CD4-positive, alpha-beta memory T cell (primary cell): ENCODE measurements at regions not wholly inside any gene's neighbourhood (a gene's known extent, or its start where the extent isn't known, plus 50 kb on each side); places are given as distances from the start of the nearest gene placed in this dataset.

ENCODE experiments used
- CTCF ChIA-PET: fragments of 350-600 bp; sonication (Branson Sonifier 250); formaldehyde crosslinking; loops from one replicate; lab custom pipeline; 2021; ENCODE audit warnings: inconsistent platforms; ENCODE audit not compliant: partially characterized antibody; lab: Charles Lee
- POLR2A ChIA-PET: fragments of 350-600 bp; sonication (Branson Sonifier 250); formaldehyde crosslinking; loops from one replicate; lab custom pipeline; 2021; ENCODE audit not compliant: partially characterized antibody; lab: Charles Lee
- DNase-seq, 5 donors: peaks; one replicate each; pipeline versions ENCODE4 v3.0.0 to v3.0.0-alpha.2; 2020 to 2022; ENCODE audit warnings: mixed read lengths in 1 of 5
- H3K27ac ChIP-seq: one replicate; pipeline ENCODE4 v1.7.0; 2013; ENCODE audit warnings: low read depth, low read length
- H3K27me3 ChIP-seq: 2 replicates; pipeline ENCODE4 v1.7.0; 2013; ENCODE audit warnings: mild to moderate bottlenecking, low read length, moderate library complexity; ENCODE audit not compliant: insufficient read depth
- H3K36me3 ChIP-seq: 2 replicates; pipeline ENCODE4 v1.7.0; 2013; ENCODE audit warnings: mild to moderate bottlenecking, low read length, moderate library complexity; ENCODE audit not compliant: insufficient read depth
- H3K4me1 ChIP-seq: 2 replicates; pipeline ENCODE4 v1.7.0; 2013; ENCODE audit warnings: mild to moderate bottlenecking, low read length, moderate library complexity; ENCODE audit not compliant: insufficient read depth
- H3K4me3 ChIP-seq, 2 donors: one replicate each; pipeline ENCODE4 v1.7.0; 2013; ENCODE audit warnings: low read length in 2 of 2, mild to moderate bottlenecking in 1 of 2
- H3K9me3 ChIP-seq, 2 donors: one replicate each; pipeline ENCODE4 v1.7.0; 2013; ENCODE audit warnings: low read length in 2 of 2, control low read depth in 1 of 2; ENCODE audit not compliant: control insufficient read depth in 1 of 2
- H3K27ac Mint-ChIP-seq, 7 donors: one replicate each; pipeline ENCODE4 v1.8.0; 2020 to 2021; ENCODE audit warnings: mixed read lengths in 7 of 7, mild to moderate bottlenecking in 6 of 7, inconsistent platforms in 3 of 7, moderate library complexity in 3 of 7
- H3K27me3 Mint-ChIP-seq, 2 donors: one replicate each; pipeline ENCODE4 v1.8.0; 2020 to 2021; ENCODE audit warnings: mixed read lengths in 2 of 2
- H3K36me3 Mint-ChIP-seq, 2 donors: one replicate each; pipeline ENCODE4 v1.8.0; 2020 to 2021; ENCODE audit warnings: mixed read lengths in 2 of 2, inconsistent platforms in 1 of 2, mild to moderate bottlenecking in 1 of 2
- H3K4me1 Mint-ChIP-seq, 4 donors: one replicate each; pipeline ENCODE4 v1.8.0; 2020 to 2021; ENCODE audit warnings: mixed read lengths in 4 of 4, mild to moderate bottlenecking in 1 of 4
- H3K4me3 Mint-ChIP-seq, 8 donors: one replicate each; pipeline ENCODE4 v1.8.0; 2020 to 2021; ENCODE audit warnings: mixed read lengths in 8 of 8, mild to moderate bottlenecking in 7 of 8, moderate library complexity in 6 of 8, inconsistent platforms in 3 of 8
- H3K9me3 Mint-ChIP-seq, 8 donors: one replicate each; pipeline ENCODE4 v1.8.0; 2020 to 2021; ENCODE audit warnings: mixed read lengths in 8 of 8, mild to moderate bottlenecking in 5 of 8, inconsistent platforms in 3 of 8, moderate library complexity in 1 of 8
- intact Hi-C: fragments of 100-400 bp; cut with micrococcal nuclease; formaldehyde crosslinking; loops from one replicate; pipeline ENCODE4 v1.15.1; 2023

- Mint-ChIP-seq H3K4me3 (no peak overlapping the region), H3K27ac (no peak overlapping the region), H3K36me3 (no peaks in the 10 kb centered on the region), H3K9me3 (no peaks in the 10 kb centered on the region), H3K27me3 (peaks cover 4 to 5% of the 10 kb centered on the region in 2 donors), H3K4me1 (no peaks in the 10 kb centered on the region)
- no peaks in the 10 kb centered on the region for H3K9me3 ChIP-seq
- intact Hi-C loops: no loop called here
- no peaks in the 10 kb centered on the region for H3K36me3 ChIP-seq
- no peak overlapping the region for H3K4me3 ChIP-seq
- no peak overlapping the region for H3K27ac ChIP-seq
- CTCF ChIA-PET: interaction anchor here (1.0 kb wide), 1 partner anchor 20 kb away, joined by 4 read pairs; no protein-coding TSS in a partner anchor
- no peak for DNase-seq
- POLR2A ChIA-PET: no interaction called here
- H3K4me1 ChIP-seq: no peaks in the 10 kb centered on the region
- no peaks in the 10 kb centered on the region for H3K27me3 ChIP-seq
Observed at GRCh38 chr3:178404961-178405360, 131.3 kb upstream of the KCNMB2 start.

DNA sequence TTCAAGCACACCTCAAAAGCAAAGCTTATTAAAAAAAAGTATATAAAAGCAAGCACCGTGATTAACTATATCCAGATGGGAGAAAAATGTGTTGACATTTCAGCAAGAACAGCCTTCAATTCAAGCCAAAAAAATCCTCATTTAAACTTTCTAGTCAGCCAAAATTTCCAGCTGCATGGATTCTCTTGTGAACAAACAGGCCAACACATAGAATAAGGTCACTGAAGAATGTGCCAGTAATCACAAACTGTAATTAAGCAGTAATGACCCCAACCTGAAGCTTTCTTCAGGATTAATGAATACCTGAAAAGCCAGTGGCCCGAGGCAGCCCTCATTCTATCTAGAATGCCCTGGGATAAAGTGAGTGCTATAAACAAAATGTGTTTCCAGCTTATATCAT lies 130.7 kb upstream of the KCNMB2 start:
- Mint-ChIP-seq H3K4me3 (no peak overlapping the region), H3K9me3 (no peaks in the 10 kb centered on the region), H3K27ac (no peak overlapping the region), H3K27me3 (peaks cover 4 to 7% of the 10 kb centered on the region in 2 donors), H3K4me1 (no peaks in the 10 kb centered on the region), H3K36me3 (no peaks in the 10 kb centered on the region)
- CTCF ChIA-PET: interaction anchor here (1.0 kb wide), 1 partner anchor 20 kb away, joined by 4 read pairs; no protein-coding TSS in a partner anchor
- H3K36me3 ChIP-seq: no peaks in the 10 kb centered on the region
- intact Hi-C loops: no loop called here
- H3K27me3 ChIP-seq: no peaks in the 10 kb centered on the region
- H3K9me3 ChIP-seq: no peaks in the 10 kb centered on the region
- POLR2A ChIA-PET: no interaction called here
- DNase-seq: no peak
- H3K4me3 ChIP-seq: no peak overlapping the region
- no peaks in the 10 kb centered on the region for H3K4me1 ChIP-seq
- H3K27ac ChIP-seq: no peak overlapping the region

GRCh38 chr3:178406206-178406605 lies 130.0 kb upstream of the KCNMB2 start:
- CTCF ChIA-PET: interaction anchor here (0.7 kb wide), 1 partner anchor 19 kb away, joined by 3 read pairs; no protein-coding TSS in a partner anchor

DNA sequence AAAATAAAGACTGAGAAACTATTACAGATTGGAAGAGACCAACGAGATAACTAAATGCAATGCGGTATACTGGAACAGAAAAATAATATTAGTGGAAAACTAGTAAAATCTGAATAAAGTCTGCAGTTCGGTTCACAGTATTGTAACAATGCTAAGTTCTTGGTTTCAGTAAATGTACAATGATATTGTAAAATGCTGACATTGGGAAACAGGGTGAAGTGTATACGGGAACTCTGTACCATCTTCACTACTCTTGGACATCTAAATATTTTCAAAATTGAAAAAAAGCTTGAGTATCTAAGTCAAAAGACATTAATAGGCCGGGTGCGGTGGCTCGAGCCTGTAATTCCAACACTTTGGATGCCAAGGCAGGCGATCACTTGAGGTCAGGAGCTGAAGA lies 120.9 kb upstream of the KCNMB2 start:
- CTCF ChIA-PET: no interaction called here

More at GRCh38 chr3:178406206-178406605, 130.0 kb upstream of the KCNMB2 start:
- no peak overlapping the region for H3K27ac ChIP-seq
- H3K4me3 Mint-ChIP-seq: no peak overlapping the region
- H3K36me3 Mint-ChIP-seq: no peaks in the 10 kb centered on the region
- no peak overlapping the region for H3K27ac Mint-ChIP-seq
- POLR2A ChIA-PET: no interaction called here
- no peaks in the 10 kb centered on the region for H3K4me1 ChIP-seq
- DNase-seq: no peak
- peaks cover 4 to 6% of the 10 kb centered on the region in 2 donors for H3K27me3 Mint-ChIP-seq
- no peaks in the 10 kb centered on the region for H3K9me3 ChIP-seq
- no peak overlapping the region for H3K4me3 ChIP-seq
- intact Hi-C loops: no loop called here
- no peaks in the 10 kb centered on the region for H3K4me1 Mint-ChIP-seq
- H3K9me3 Mint-ChIP-seq: no peaks in the 10 kb centered on the region
- H3K27me3 ChIP-seq: no peaks in the 10 kb centered on the region
- H3K36me3 ChIP-seq: no peaks in the 10 kb centered on the region

GRCh38 chr3:178417736-178418135 lies 118.5 kb upstream of the KCNMB2 start:
- intact Hi-C loops: no loop called here
- POLR2A ChIA-PET: no interaction called here

More for the DNA sequence above, 120.9 kb upstream of the KCNMB2 start:
- H3K9me3 Mint-ChIP-seq: no peaks in the 10 kb centered on the region
- peaks cover 0 to 6% (median 0%) of the 10 kb centered on the region in 4 donors for H3K4me1 Mint-ChIP-seq
- H3K27ac Mint-ChIP-seq: no peak overlapping the region
- intact Hi-C loops: no loop called here
- DNase-seq: no peak
- POLR2A ChIA-PET: no interaction called here
- Histone ChIP-seq H3K9me3 (no peaks in the 10 kb centered on the region), H3K4me1 (no peaks in the 10 kb centered on the region), H3K27ac (no peak overlapping the region), H3K36me3 (no peaks in the 10 kb centered on the region), H3K4me3 (no peak overlapping the region), H3K27me3 (no peaks in the 10 kb centered on the region)
- peaks cover 1 to 3% of the 10 kb centered on the region in 2 donors for H3K27me3 Mint-ChIP-seq
- no peak overlapping the region for H3K4me3 Mint-ChIP-seq
- H3K36me3 Mint-ChIP-seq: no peaks in the 10 kb centered on the region

DNA sequence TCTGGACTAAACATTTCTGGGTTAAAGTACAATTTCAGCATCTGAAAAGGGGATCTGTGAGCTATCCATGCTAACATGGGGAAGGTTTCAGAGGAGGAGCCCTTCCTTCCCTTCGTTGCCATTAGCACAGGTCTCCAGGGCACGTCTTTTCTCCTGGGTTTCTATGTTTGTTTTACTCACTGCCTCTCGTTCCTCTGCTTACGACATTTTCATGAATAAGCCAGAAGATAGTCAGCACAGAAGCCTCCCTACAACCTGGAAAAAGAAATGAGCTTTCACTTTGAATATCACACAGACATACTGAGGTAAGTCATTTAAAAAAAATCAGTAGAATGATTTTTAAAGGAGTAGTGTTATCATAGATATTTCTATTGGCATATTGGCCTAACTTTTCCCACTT lies 117.2 kb upstream of the KCNMB2 start:
- no peaks in the 10 kb centered on the region for H3K36me3 Mint-ChIP-seq
- H3K9me3 ChIP-seq: no peaks in the 10 kb centered on the region
- POLR2A ChIA-PET: no interaction called here
- no peak overlapping the region for H3K4me3 ChIP-seq
- DNase-seq: no peak
- H3K4me3 Mint-ChIP-seq: no peak overlapping the region
- CTCF ChIA-PET: no interaction called here
- H3K36me3 ChIP-seq: no peaks in the 10 kb centered on the region
- peaks cover 0 to 6% (median 0%) of the 10 kb centered on the region in 4 donors for H3K4me1 Mint-ChIP-seq
- H3K27ac ChIP-seq: no peak overlapping the region
- H3K27me3 Mint-ChIP-seq: no peaks in the 10 kb centered on the region
- no peaks in the 10 kb centered on the region for H3K27me3 ChIP-seq
- H3K9me3 Mint-ChIP-seq: no peaks in the 10 kb centered on the region
- no peak overlapping the region for H3K27ac Mint-ChIP-seq
- intact Hi-C loops: no loop called here
- no peaks in the 10 kb centered on the region for H3K4me1 ChIP-seq

More at GRCh38 chr3:178417736-178418135, 118.5 kb upstream of the KCNMB2 start:
- H3K36me3 ChIP-seq: no peaks in the 10 kb centered on the region
- Mint-ChIP-seq H3K4me1 (peaks cover 0 to 6% (median 0%) of the 10 kb centered on the region in 4 donors), H3K9me3 (no peaks in the 10 kb centered on the region), H3K36me3 (no peaks in the 10 kb centered on the region), H3K4me3 (no peak overlapping the region), H3K27ac (no peak overlapping the region), H3K27me3 (no peaks in the 10 kb centered on the region)
- no peak for DNase-seq
- no peaks in the 10 kb centered on the region for H3K4me1 ChIP-seq
- no peak overlapping the region for H3K27ac ChIP-seq
- H3K9me3 ChIP-seq: no peaks in the 10 kb centered on the region
- H3K27me3 ChIP-seq: no peaks in the 10 kb centered on the region
- CTCF ChIA-PET: no interaction called here
- no peak overlapping the region for H3K4me3 ChIP-seq

DNA sequence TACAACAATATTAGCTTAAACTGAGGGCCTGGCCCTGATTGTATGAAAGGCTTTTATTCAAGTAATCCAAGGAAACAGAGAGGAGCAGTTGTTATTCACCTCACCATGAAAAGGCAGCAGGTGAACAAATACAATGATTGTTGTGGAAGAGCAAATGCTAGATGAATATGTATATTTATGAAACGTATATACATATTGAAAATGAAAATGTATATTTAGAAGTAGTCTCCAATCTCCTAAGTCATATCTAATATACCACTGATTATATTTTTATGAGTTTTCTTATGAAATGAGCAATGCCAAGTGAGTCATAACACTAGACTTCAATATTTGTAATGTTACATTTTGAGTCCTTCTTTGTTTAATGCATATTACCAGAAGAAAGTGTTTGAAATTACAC lies 116.2 kb upstream of the KCNMB2 start:
- no peaks in the 10 kb centered on the region for H3K9me3 Mint-ChIP-seq
- Histone ChIP-seq H3K36me3 (no peaks in the 10 kb centered on the region), H3K9me3 (no peaks in the 10 kb centered on the region), H3K4me3 (no peak overlapping the region), H3K27me3 (no peaks in the 10 kb centered on the region), H3K27ac (no peak overlapping the region), H3K4me1 (no peaks in the 10 kb centered on the region)
- POLR2A ChIA-PET: no interaction called here
- no peaks in the 10 kb centered on the region for H3K36me3 Mint-ChIP-seq
- H3K27me3 Mint-ChIP-seq: no peaks in the 10 kb centered on the region
- H3K4me1 Mint-ChIP-seq: peaks cover 0 to 6% (median 0%) of the 10 kb centered on the region in 4 donors
- H3K27ac Mint-ChIP-seq: no peak overlapping the region
- no peak overlapping the region for H3K4me3 Mint-ChIP-seq
- intact Hi-C loops: no loop called here
- no peak for DNase-seq
- CTCF ChIA-PET: no interaction called here

GRCh38 chr3:178421069-178421468 lies 115.2 kb upstream of the KCNMB2 start:
- DNase-seq: no peak
- no peak overlapping the region for H3K4me3 Mint-ChIP-seq
- H3K9me3 Mint-ChIP-seq: no peaks in the 10 kb centered on the region
- POLR2A ChIA-PET: no interaction called here
- Histone ChIP-seq H3K4me1 (no peaks in the 10 kb centered on the region), H3K4me3 (no peak overlapping the region), H3K27ac (no peak overlapping the region), H3K36me3 (no peaks in the 10 kb centered on the region), H3K27me3 (no peaks in the 10 kb centered on the region), H3K9me3 (no peaks in the 10 kb centered on the region)
- H3K4me1 Mint-ChIP-seq: peaks cover 0 to 6% (median 0%) of the 10 kb centered on the region in 4 donors
- H3K36me3 Mint-ChIP-seq: no peaks in the 10 kb centered on the region
- no peak overlapping the region for H3K27ac Mint-ChIP-seq
- intact Hi-C loops: no loop called here
- CTCF ChIA-PET: no interaction called here
- no peaks in the 10 kb centered on the region for H3K27me3 Mint-ChIP-seq
